ENCODE measurements at regions not wholly inside any gene's neighbourhood (a gene's known extent, or its start where the extent isn't known, plus 50 kb on each side); places are given as distances from the start of the nearest gene placed in this dataset.

- H3K9me3 Mint-ChIP-seq (ENCODE audit: low read depth), result peaks cover 2% of the 10 kb centered on the region
- no peaks in the 10 kb centered on the region for H3K4me1 Mint-ChIP-seq (ENCODE audit: low read depth)
- H3K27ac Mint-ChIP-seq (ENCODE audit: unreplicated experiment), result no peak overlapping the region
- no peak for TF ChIP-seq CTCF (IDR thresholded peaks at IDR 0.05)
- no peaks in the 10 kb centered on the region for H3K36me3 Mint-ChIP-seq (ENCODE audit: low read depth)
- no peak overlapping the region for H3K4me3 Mint-ChIP-seq (ENCODE audit: unreplicated experiment)
- peaks cover 8% of the 10 kb centered on the region for H3K27me3 Mint-ChIP-seq (ENCODE audit: low read depth)
- no peak for DNase-seq (ENCODE audit: low spot score)
Measured at GRCh38 chr16:17524656-17525055, 53.9 kb upstream of the XYLT1 start.

GRCh38 chr16:17520561-17520960 lies 49.8 kb upstream of the XYLT1 start:
- DNase-seq (ENCODE audit: low spot score), result no peak
- peaks cover 3% of the 10 kb centered on the region for H3K4me1 Mint-ChIP-seq (ENCODE audit: low read depth)
- H3K27ac Mint-ChIP-seq (ENCODE audit: unreplicated experiment), result no peak overlapping the region
- H3K4me3 Mint-ChIP-seq (ENCODE audit: unreplicated experiment), result no peak overlapping the region
- H3K36me3 Mint-ChIP-seq (ENCODE audit: low read depth), result no peaks in the 10 kb centered on the region
- no peaks in the 10 kb centered on the region for H3K9me3 Mint-ChIP-seq (ENCODE audit: low read depth)
- peaks cover 9% of the 10 kb centered on the region for H3K27me3 Mint-ChIP-seq (ENCODE audit: low read depth)
- TF ChIP-seq CTCF (IDR thresholded peaks at IDR 0.05), result no peak
